ENCODE measurements at regions not wholly inside any gene's neighbourhood (a gene's known extent, or its start where the extent isn't known, plus 50 kb on each side); places are given as distances from the start of the nearest gene placed in this dataset.
A peak's percentile ranks its signal among the peaks of the same experiment; 100 is the strongest.

DNA sequence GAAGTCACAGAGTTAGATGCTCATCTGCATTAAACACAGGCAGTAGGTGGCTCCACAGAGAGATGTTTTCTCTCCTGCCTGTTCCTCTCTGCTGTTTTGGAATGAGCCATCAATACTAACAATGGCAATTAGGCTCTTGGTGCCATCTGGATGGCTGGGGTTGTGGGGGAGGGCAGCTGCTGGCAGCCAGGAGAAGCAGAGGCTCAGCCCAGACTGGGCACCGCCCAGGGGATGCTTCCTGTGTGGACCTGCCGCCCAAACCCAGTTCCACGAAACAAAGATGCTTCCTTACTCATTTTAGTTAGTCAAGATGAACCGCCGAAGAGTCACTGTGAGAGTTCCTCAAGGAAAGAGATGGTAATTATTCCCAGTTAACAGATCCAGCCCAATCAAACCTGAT lies 50.8 kb upstream of the PCDH8 start:
- Mint-ChIP-seq H3K27ac (no peak overlapping the region), H3K4me3 (no peak overlapping the region), H3K4me1 (peaks cover 26% of the 10 kb centered on the region), H3K36me3 (ENCODE audit: low read depth) (no peaks in the 10 kb centered on the region), H3K9me3 (no peaks in the 10 kb centered on the region), H3K27me3 (ENCODE audit: insufficient read depth) (peaks cover 63% of the 10 kb centered on the region)
- no peak overlapping the region for H3K27ac ChIP-seq (ENCODE audit: low read depth, low read length)
- no peaks in the 10 kb centered on the region for H3K9me3 ChIP-seq (ENCODE audit: control insufficient read depth, low read length)
- H3K4me1 ChIP-seq (ENCODE audit: control insufficient read depth, insufficient read depth, low read length), result no peaks in the 10 kb centered on the region
- 95 to 100% methylated on average over 2 to 5 of the region's 5 CpGs for WGBS, 2 experiments (ENCODE audit: insufficient coverage in 1 of 2, insufficient read length in 1 of 2)
- no peak for DNase-seq
- TF ChIP-seq CTCF (conservative IDR thresholded peaks at IDR 0.05), result peak; percentile 41
- no peak overlapping the region for H3K4me3 ChIP-seq (ENCODE audit: low read length)
- no peak overlapping the region for H3K9ac ChIP-seq (ENCODE audit: extremely low read depth, low read length, poor library complexity, severe bottlenecking)
- H3K36me3 ChIP-seq (ENCODE audit: control insufficient read depth, insufficient read depth, low read length), result no peaks in the 10 kb centered on the region
- H3K27me3 ChIP-seq (ENCODE audit: control insufficient read depth, insufficient read depth, low read length, poor library complexity, severe bottlenecking), result peaks cover 81% of the 10 kb centered on the region
